Endodermal cell (in vitro differentiated cells): ENCODE measurements at regions not wholly inside any gene's neighbourhood (a gene's known extent, or its start where the extent isn't known, plus 50 kb on each side); places are given as distances from the start of the nearest gene placed in this dataset.

Experiments
- DNase-seq: peaks from one replicate; pipeline ENCODE4 v3.0.0-alpha.2; 2017
- H3K27ac ChIP-seq: 2 replicates; pipeline ENCODE4 v1.5.1; 2013; ENCODE audit warnings: mild to moderate bottlenecking, low read depth, low read length, moderate library complexity
- H3K27me3 ChIP-seq: 2 replicates; pipeline ENCODE4 v1.6.1; 2013; ENCODE audit warnings: mild to moderate bottlenecking, low read length, moderate library complexity; ENCODE audit not compliant: insufficient read depth, control insufficient read depth, poor library complexity, severe bottlenecking
- H3K36me3 ChIP-seq: 2 replicates; pipeline ENCODE4 v1.7.0; 2013; ENCODE audit warnings: mild to moderate bottlenecking, low read length, moderate library complexity; ENCODE audit not compliant: control insufficient read depth, insufficient read depth
- H3K4me1 ChIP-seq: one replicate; pipeline ENCODE4 v1.7.0; 2013; ENCODE audit warnings: low read length; ENCODE audit not compliant: control insufficient read depth, insufficient read depth
- H3K4me3 ChIP-seq: 2 replicates; pipeline ENCODE4 v1.5.1; 2013; ENCODE audit warnings: mild to moderate bottlenecking, low read length, moderate library complexity
- H3K9ac ChIP-seq: 2 replicates; pipeline ENCODE4 v1.6.1; 2013; ENCODE audit warnings: mild to moderate bottlenecking, low read length, moderate library complexity; ENCODE audit not compliant: poor library complexity, severe bottlenecking; ENCODE audit errors: extremely low read depth
- H3K9me3 ChIP-seq: 2 replicates; pipeline ENCODE4 v1.6.1; 2013; ENCODE audit warnings: mild to moderate bottlenecking, low read length, moderate library complexity; ENCODE audit not compliant: control insufficient read depth
- H3K27ac Mint-ChIP-seq: 2 replicates; pipeline ENCODE4 v1.8.0; 2020; ENCODE audit warnings: mixed read lengths
- H3K27me3 Mint-ChIP-seq: 2 replicates; pipeline ENCODE4 v1.8.0; 2021; ENCODE audit warnings: mild to moderate bottlenecking, mixed read lengths; ENCODE audit not compliant: insufficient read depth
- H3K36me3 Mint-ChIP-seq: 2 replicates; pipeline ENCODE4 v1.8.0; 2020; ENCODE audit warnings: low read depth, mixed read lengths
- H3K4me1 Mint-ChIP-seq: 2 replicates; pipeline ENCODE4 v1.8.0; 2020; ENCODE audit warnings: mixed read lengths
- H3K4me3 Mint-ChIP-seq: 2 replicates; pipeline ENCODE4 v1.8.0; 2020; ENCODE audit warnings: mild to moderate bottlenecking, moderate library complexity, mixed read lengths
- H3K9me3 Mint-ChIP-seq: 2 replicates; pipeline ENCODE4 v1.8.0; 2020; ENCODE audit warnings: mild to moderate bottlenecking, mixed read lengths
- WGBS, 2 experiments: methylation state at CpG; one replicate each; pipeline versions ENCODE4 v1.1.5 to v1.1.7; 2013; ENCODE audit warnings: missing lambda C conversion rate in 2 of 2, mixed read lengths in 1 of 2; ENCODE audit not compliant: insufficient coverage in 1 of 2, insufficient read length in 1 of 2; 5-methylcytosine and 5-hydroxymethylcytosine counted together
- TF ChIP-seq, protein P1 (sequence below): fragments of 200-600 bp; sonication (generic); conservative IDR thresholded peaks from 2 replicates; pipeline ENCODE4 v1.5.0; 2021; ENCODE audit warnings: antibody characterized with exemption, mild to moderate bottlenecking

DNA sequence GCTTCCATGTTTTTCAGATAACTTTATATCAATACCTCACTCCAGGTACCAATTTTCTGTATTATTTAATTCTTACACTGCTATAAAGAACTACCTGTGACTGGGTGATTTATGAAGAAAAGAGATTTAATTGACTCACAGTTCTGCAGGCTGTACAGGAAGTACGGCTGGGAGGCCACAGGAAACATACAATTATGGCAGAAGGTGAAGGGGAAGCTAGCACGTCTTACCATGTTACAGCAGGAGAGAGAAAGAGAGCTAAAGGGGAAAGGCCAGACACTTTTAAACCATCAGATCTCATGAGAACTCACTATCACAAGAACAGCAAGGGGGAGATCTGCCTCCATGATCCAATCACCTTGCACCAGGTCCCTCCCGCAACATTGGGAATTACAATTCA is 119.1 kb upstream of the BMP5 start:
- Mint-ChIP-seq H3K4me1 (no peaks in the 10 kb centered on the region), H3K27ac (no peak overlapping the region), H3K36me3 (peaks cover 3% of the 10 kb centered on the region), H3K4me3 (no peak overlapping the region), H3K9me3 (peaks cover 32% of the 10 kb centered on the region), H3K27me3 (no peaks in the 10 kb centered on the region)
- peaks cover 31% of the 10 kb centered on the region for H3K9me3 ChIP-seq
- no peaks in the 10 kb centered on the region for H3K36me3 ChIP-seq
- H3K9ac ChIP-seq: no peak overlapping the region
- H3K27me3 ChIP-seq: no peaks in the 10 kb centered on the region
- DNase-seq: no peak
- H3K4me3 ChIP-seq: no peak overlapping the region
- H3K27ac ChIP-seq: no peak overlapping the region
- 86 to 95% methylated on average over 1 to 3 of the region's 3 CpGs for WGBS, 2 experiments
- TF ChIP-seq, protein P1, sequence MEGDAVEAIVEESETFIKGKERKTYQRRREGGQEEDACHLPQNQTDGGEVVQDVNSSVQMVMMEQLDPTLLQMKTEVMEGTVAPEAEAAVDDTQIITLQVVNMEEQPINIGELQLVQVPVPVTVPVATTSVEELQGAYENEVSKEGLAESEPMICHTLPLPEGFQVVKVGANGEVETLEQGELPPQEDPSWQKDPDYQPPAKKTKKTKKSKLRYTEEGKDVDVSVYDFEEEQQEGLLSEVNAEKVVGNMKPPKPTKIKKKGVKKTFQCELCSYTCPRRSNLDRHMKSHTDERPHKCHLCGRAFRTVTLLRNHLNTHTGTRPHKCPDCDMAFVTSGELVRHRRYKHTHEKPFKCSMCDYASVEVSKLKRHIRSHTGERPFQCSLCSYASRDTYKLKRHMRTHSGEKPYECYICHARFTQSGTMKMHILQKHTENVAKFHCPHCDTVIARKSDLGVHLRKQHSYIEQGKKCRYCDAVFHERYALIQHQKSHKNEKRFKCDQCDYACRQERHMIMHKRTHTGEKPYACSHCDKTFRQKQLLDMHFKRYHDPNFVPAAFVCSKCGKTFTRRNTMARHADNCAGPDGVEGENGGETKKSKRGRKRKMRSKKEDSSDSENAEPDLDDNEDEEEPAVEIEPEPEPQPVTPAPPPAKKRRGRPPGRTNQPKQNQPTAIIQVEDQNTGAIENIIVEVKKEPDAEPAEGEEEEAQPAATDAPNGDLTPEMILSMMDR: no peak
- H3K4me1 ChIP-seq: no peaks in the 10 kb centered on the region

GRCh38 chr6:55993418-55993817 is 118.0 kb upstream of the BMP5 start:
- WGBS, 2 experiments: 75 to 86% methylated on average over 1 to 2 of the region's 2 CpGs
- no peak overlapping the region for H3K27ac ChIP-seq
- no peaks in the 10 kb centered on the region for H3K27me3 Mint-ChIP-seq

GRCh38 chr6:55992546-55992945 is 117.2 kb upstream of the BMP5 start:
- Histone ChIP-seq H3K27me3 (no peaks in the 10 kb centered on the region), H3K4me3 (peak overlapping the region; percentile 33), H3K36me3 (no peaks in the 10 kb centered on the region), H3K4me1 (no peaks in the 10 kb centered on the region), H3K9me3 (peaks cover 31% of the 10 kb centered on the region), H3K27ac (no peak overlapping the region), H3K9ac (no peak overlapping the region)
- TF ChIP-seq, protein P1: no peak
- H3K4me1 Mint-ChIP-seq: no peaks in the 10 kb centered on the region
- peaks cover 32% of the 10 kb centered on the region for H3K9me3 Mint-ChIP-seq
- H3K36me3 Mint-ChIP-seq: peaks cover 3% of the 10 kb centered on the region
- no peaks in the 10 kb centered on the region for H3K27me3 Mint-ChIP-seq
- no peak for DNase-seq
- H3K4me3 Mint-ChIP-seq: no peak overlapping the region
- H3K27ac Mint-ChIP-seq: no peak overlapping the region

More at GRCh38 chr6:55993418-55993817, 118.0 kb upstream of the BMP5 start:
- peak overlapping the region; percentile 33 for H3K4me3 ChIP-seq
- peaks cover 3% of the 10 kb centered on the region for H3K36me3 Mint-ChIP-seq
- no peak overlapping the region for H3K27ac Mint-ChIP-seq
- no peaks in the 10 kb centered on the region for H3K4me1 Mint-ChIP-seq
- no peak overlapping the region for H3K4me3 Mint-ChIP-seq
- TF ChIP-seq, protein P1: no peak
- no peak for DNase-seq
- H3K9me3 Mint-ChIP-seq: peaks cover 32% of the 10 kb centered on the region
- no peaks in the 10 kb centered on the region for H3K36me3 ChIP-seq
- no peaks in the 10 kb centered on the region for H3K27me3 ChIP-seq
- no peaks in the 10 kb centered on the region for H3K4me1 ChIP-seq
- H3K9ac ChIP-seq: no peak overlapping the region
- H3K9me3 ChIP-seq: peaks cover 31% of the 10 kb centered on the region
